IPS DF 6.9 (cell line): ENCODE measurements at regions not wholly inside any gene's neighbourhood (a gene's known extent, or its start where the extent isn't known, plus 50 kb on each side); places are given as distances from the start of the nearest gene placed in this dataset.

Source experiments
- DNase-seq: peaks from one replicate; pipeline ENCODE4 v3.0.0-alpha.2; 2013; ENCODE audit warnings: low read depth, low spot score
- H3K27ac ChIP-seq: one replicate; pipeline ENCODE4 v1.5.1; 2013; ENCODE audit warnings: low read length, control low read depth
- H3K27me3 ChIP-seq: 2 replicates; pipeline ENCODE4 v1.6.1; 2013; ENCODE audit warnings: mild to moderate bottlenecking, low read length; ENCODE audit not compliant: control insufficient read depth, insufficient read depth
- H3K36me3 ChIP-seq: 2 replicates; pipeline ENCODE4 v1.6.1; 2013; ENCODE audit warnings: low read length; ENCODE audit not compliant: control insufficient read depth, insufficient read depth
- H3K4me1 ChIP-seq: 2 replicates; pipeline ENCODE4 v1.6.1; 2013; ENCODE audit warnings: low read length; ENCODE audit not compliant: control insufficient read depth, insufficient read depth
- H3K4me3 ChIP-seq: 2 replicates; pipeline ENCODE4 v1.5.1; 2013; ENCODE audit warnings: mild to moderate bottlenecking, low read length
- H3K9me3 ChIP-seq: 2 replicates; pipeline ENCODE4 v1.6.1; 2013; ENCODE audit warnings: low read length, inconsistent platforms; ENCODE audit not compliant: control insufficient read depth, insufficient read depth
- WGBS: extraction: QIAGEN DNeasy Blood & Tissue Kit; methylation state at CpG from one replicate; pipeline ENCODE4 v1.1.7; 2013; ENCODE audit warnings: mixed read lengths, missing lambda C conversion rate; ENCODE audit not compliant: insufficient read length, insufficient coverage; 5-methylcytosine and 5-hydroxymethylcytosine counted together

DNA sequence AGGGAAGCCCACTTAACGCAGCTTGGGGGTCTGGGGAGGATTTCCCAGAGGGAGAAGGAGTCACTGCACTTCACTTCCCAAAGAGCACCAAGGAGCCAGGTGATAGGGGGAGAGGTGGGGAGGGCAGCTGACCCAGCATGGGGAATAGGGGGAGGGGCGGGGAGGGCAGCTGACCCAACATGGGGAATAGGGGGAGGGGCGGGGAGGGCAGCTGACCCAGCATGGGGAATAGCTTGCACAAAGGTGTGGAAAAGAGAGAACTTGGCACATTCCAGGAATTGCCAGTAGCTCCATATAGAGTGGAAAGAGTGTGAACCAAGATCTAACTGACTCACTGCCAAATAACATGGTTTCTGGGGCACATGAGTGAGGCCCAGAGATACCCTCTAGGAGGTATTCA, 110.3 kb downstream of the CCT6B start:
- no CpG with 5 or more reads among the region's 3 CpGs for WGBS
- Histone ChIP-seq H3K9me3 (no peaks in the 10 kb centered on the region), H3K27me3 (no peaks in the 10 kb centered on the region), H3K4me3 (no peak overlapping the region), H3K4me1 (no peaks in the 10 kb centered on the region), H3K36me3 (no peaks in the 10 kb centered on the region), H3K27ac (no peak overlapping the region)
- DNase-seq = no peak

DNA sequence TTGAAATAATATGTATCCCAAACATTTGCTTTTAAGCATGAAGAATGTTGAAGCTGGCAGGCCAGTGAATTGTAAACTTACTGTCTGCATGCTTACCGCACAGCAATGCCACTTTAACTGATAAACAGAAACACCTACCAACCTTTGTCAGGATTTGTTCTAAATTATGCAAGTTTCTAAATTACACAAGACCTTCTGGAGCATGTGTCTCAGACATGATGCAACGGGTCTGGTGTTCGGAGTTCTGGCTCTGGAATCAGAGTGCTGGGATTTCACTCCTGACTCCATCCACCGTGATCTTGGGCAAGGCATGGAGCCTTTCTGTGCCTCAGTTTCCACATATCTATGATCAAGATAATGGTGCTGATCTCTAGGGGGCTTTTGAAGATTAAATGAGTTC, 111.2 kb downstream of the CCT6B start:
- no peaks in the 10 kb centered on the region for H3K27me3 ChIP-seq
- no CpG with 5 or more reads among the region's 4 CpGs for WGBS
- H3K27ac ChIP-seq = no peak overlapping the region
- H3K36me3 ChIP-seq = no peaks in the 10 kb centered on the region
- no peaks in the 10 kb centered on the region for H3K9me3 ChIP-seq
- no peak overlapping the region for H3K4me3 ChIP-seq
- no peak for DNase-seq
- no peaks in the 10 kb centered on the region; the same call in 1 of the 2 replicates for H3K4me1 ChIP-seq

DNA sequence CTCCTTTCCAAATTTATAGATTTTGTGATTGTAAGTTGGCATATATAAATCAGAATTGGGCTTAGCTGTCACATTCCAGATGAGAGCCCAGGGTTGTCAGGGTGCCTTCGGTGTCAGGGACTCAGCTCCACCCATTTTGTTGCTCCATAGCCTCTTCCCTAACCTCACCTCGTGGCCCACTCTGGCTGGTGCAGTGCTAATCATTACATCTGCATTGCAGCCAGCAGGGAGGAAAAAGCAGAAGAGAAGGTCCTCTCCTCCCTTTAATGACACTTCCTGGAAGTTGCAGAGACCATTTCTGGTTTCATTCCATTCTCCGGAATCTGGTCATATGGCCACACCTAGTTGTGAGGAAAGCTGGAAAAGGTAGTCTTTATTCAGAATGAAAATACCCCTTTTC, 113.3 kb downstream of the CCT6B start:
- Histone ChIP-seq H3K27me3 (no peaks in the 10 kb centered on the region), H3K9me3 (no peaks in the 10 kb centered on the region), H3K36me3 (no peaks in the 10 kb centered on the region), H3K27ac (no peak overlapping the region), H3K4me3 (no peak overlapping the region), H3K4me1 (no peaks in the 10 kb centered on the region; the same call in 1 of the 2 replicates)
- WGBS = no CpG with 5 or more reads among the region's 3 CpGs
- no peak for DNase-seq

DNA sequence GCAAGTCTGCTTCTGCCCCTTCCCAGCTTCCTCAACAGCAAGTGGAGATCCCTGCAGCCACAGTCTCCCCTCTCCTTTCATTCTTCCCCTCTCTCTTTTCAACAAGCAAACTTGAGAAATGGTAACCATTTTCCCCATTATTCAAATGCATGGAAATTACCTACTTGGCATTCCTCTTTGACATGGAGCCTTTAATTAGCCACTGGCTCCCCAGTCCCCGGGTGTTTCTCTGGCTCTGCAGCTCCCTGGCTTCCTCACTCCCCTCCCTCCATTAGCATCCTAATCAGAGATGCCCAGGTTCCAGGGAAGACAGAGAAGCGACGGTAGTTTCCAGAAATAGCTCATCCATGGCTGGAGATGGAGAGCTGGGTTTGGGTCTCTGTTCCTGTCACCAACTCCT, 116.0 kb downstream of the CCT6B start:
- Histone ChIP-seq H3K4me3 (no peak overlapping the region), H3K9me3 (no peaks in the 10 kb centered on the region), H3K4me1 (no peaks in the 10 kb centered on the region; the same call in 1 of the 2 replicates), H3K27me3 (no peaks in the 10 kb centered on the region), H3K27ac (no peak overlapping the region), H3K36me3 (no peaks in the 10 kb centered on the region)
- no peak for DNase-seq
- no CpG with 5 or more reads among the region's 3 CpGs for WGBS

DNA sequence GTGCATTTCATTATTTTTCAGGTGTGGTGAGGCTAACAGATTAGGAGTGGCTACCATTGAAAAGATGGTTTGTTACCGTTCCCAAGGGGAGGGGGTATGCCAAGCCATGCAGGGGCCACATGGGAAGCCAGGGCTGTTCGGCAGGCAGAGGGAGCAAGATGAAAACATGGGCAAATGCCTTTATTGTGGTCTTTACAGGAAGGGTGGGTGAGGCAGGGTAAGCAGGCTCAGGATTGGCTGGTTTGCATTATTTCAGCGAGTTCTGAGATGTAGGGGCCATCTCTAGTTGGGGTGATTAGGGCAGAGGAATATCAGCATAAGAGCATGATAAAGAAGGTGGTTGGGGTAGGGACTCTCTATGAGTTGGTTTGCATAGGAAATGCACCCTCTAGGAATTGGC, 117.6 kb downstream of the CCT6B start:
- no peak overlapping the region for H3K4me3 ChIP-seq
- DNase-seq = no peak
- no peaks in the 10 kb centered on the region for H3K36me3 ChIP-seq
- H3K9me3 ChIP-seq = no peaks in the 10 kb centered on the region
- H3K4me1 ChIP-seq = no peaks in the 10 kb centered on the region; the same call in 1 of the 2 replicates
- no CpG with 5 or more reads among the region's 3 CpGs for WGBS
- H3K27me3 ChIP-seq = no peaks in the 10 kb centered on the region
- H3K27ac ChIP-seq = no peak overlapping the region

DNA sequence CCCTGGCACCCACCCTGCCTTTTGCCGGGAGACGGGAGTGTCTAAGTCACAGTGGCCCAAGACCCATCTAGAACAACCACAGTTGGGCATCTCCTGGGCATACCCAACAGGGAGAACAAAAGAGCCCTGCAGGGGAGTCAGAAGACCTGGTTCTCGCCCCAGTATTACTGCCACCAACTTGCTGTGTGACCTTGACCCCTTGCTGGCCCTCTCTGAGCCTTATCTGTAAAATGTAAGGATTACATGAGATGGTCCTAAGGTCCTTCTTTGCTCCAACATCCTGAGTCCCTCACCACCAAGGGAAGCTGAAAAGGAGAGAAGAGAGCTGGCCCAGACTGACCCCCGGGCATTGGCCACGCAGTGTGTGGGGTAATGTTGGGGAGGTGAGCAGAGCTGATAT, 119.0 kb downstream of the CCT6B start:
- no peaks in the 10 kb centered on the region for H3K36me3 ChIP-seq
- H3K4me3 ChIP-seq = no peak overlapping the region
- no peaks in the 10 kb centered on the region for H3K27me3 ChIP-seq
- no CpG with 5 or more reads among the region's 5 CpGs for WGBS
- H3K27ac ChIP-seq = no peak overlapping the region
- no peaks in the 10 kb centered on the region for H3K9me3 ChIP-seq
- H3K4me1 ChIP-seq = no peaks in the 10 kb centered on the region; the same call in 1 of the 2 replicates
- no peak for DNase-seq

DNA sequence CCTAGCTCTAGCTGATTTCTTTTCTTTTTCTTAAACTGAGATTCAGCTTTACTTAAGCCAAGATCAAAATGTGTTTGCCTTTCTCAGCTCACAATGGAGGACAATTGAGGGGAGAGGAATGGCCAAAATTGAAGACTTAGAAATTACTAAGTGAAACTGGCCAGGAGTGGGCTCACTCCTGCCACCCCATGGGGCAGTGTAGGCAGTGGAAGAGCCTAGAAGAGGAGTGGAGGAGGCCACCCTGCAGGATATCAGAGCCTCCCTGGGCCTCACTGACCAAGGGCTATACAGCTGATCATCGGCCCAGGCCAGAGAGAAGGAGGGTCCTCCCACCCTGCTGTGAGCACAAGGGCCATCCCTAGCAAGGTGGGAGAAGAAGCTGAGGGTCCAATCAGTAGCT, 119.8 kb downstream of the CCT6B start:
- Histone ChIP-seq H3K9me3 (no peaks in the 10 kb centered on the region), H3K27me3 (no peaks in the 10 kb centered on the region), H3K27ac (no peak overlapping the region), H3K36me3 (no peaks in the 10 kb centered on the region), H3K4me3 (no peak overlapping the region), H3K4me1 (no peaks in the 10 kb centered on the region; the same call in 1 of the 2 replicates)
- no CpG with 5 or more reads among the region's 1 CpG for WGBS
- DNase-seq = no peak

DNA sequence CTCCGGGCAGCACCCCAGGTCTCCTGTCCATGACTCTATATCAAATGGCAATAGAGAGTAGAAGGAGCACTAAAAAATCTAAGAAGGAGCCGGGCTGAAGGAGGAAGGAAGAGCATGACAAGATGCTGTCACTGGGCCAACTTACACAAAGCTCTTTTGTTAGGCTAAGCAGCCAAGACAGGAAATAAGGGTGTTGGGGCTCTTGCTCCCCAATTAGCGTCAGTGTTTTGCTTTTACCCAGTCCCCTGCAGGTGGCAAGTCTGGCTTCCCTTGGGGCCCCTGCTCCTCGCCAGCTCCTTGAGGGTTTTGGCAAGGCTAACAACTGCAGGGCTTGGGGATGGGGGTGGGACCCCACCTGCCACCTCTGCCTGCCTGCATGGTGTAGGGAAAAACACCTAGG, 120.5 kb downstream of the CCT6B start:
- no CpG with 5 or more reads among the region's 4 CpGs for WGBS
- no peaks in the 10 kb centered on the region for H3K36me3 ChIP-seq
- DNase-seq = no peak
- no peaks in the 10 kb centered on the region for H3K27me3 ChIP-seq
- H3K9me3 ChIP-seq = no peaks in the 10 kb centered on the region
- H3K4me3 ChIP-seq = no peak overlapping the region
- no peak overlapping the region for H3K27ac ChIP-seq
- H3K4me1 ChIP-seq = peaks cover under 1% of the 10 kb centered on the region; the same call in 1 of the 2 replicates

DNA sequence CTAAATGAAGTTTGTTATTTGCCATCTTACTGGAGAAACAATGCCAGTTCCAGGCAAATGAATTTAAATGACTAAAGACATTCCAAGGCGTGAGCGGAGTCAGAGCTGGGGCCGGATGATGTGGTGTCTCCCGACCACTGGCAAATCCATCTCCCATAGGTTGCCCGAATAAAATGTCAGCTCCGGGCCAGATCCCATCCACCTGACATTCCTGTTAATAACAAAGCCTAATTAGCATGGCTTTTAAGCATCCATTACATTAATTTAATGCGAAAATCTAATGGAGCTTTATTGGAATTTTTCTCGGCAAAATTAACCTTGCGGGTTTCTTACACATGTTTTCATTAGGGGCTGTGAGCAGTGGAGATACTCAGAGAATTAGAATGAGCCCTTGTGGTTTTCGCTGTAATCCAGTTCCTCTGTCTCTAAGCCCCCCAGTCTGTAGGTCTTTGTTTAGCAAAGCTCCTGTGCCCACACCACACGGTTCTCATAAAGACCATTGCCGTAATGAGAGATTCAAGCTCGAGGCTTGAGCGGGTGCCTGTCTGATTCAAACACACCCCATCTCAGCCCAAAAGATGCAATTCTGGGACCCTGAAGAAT, 123.3 kb downstream of the CCT6B start:
- Histone ChIP-seq H3K9me3 (no peaks in the 10 kb centered on the region), H3K4me3 (no peak overlapping the region), H3K4me1 (0 out of 2 replicates have a peak, but pooled peaks cover 1% of the 10 kb centered on the region), H3K27ac (no peak overlapping the region), H3K27me3 (no peaks in the 10 kb centered on the region), H3K36me3 (no peaks in the 10 kb centered on the region)
- no CpG with 5 or more reads among the region's 14 CpGs for WGBS
- no peak for DNase-seq

DNA sequence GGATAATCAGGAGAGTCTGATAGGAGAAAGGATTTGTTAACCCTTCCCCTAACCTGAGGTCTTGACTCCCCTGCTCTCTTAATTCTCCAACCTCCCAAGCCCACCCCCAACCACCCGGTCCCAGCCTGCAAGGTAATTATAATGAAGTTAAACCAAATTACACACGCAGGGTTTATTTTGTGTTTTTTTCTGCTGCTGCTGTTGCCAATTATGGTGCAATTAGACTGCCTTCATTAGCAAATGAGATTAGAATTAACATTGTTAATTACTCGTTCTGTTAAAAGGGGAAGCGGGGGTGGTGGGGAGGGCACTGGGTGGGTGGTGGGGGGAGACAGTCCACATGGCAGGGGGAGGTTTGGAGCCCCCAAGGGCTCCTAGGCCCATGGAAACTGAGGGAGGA, 128.9 kb downstream of the CCT6B start:
- H3K4me1 ChIP-seq = 0 out of 2 replicates have a peak, but pooled peaks cover 1% of the 10 kb centered on the region
- H3K27ac ChIP-seq = no peak overlapping the region

DNA sequence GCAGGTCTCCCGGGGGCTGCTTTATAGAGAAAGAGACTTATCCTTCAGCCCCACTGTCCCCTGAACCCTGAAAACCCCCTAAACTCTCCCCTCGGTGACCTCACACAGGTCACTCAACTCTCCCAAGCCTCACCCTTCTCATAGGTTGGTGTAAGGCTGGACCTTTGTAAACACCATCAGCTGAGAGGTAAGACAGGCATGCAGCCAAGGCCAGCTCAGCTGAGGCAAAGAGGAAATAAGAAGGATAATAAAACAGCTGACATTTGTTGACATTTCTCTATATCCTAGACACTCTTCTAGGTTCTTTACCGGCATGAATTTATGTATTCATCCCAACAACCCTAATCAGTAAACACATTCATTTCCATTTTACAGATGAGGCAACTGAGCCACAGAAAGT, 134.3 kb downstream of the CCT6B start:
- Histone ChIP-seq H3K4me1 (no peaks in the 10 kb centered on the region), H3K9me3 (no peaks in the 10 kb centered on the region), H3K36me3 (no peaks in the 10 kb centered on the region), H3K27ac (no peak overlapping the region), H3K27me3 (no peaks in the 10 kb centered on the region), H3K4me3 (no peak overlapping the region)
- no peak for DNase-seq
- WGBS = no CpG with 5 or more reads among the region's 3 CpGs

More for the DNA sequence above, 128.9 kb downstream of the CCT6B start:
- Histone ChIP-seq H3K27me3 (no peaks in the 10 kb centered on the region), H3K36me3 (no peaks in the 10 kb centered on the region), H3K9me3 (no peaks in the 10 kb centered on the region), H3K4me3 (no peak overlapping the region)
- DNase-seq = no peak
- WGBS = no CpG with 5 or more reads among the region's 4 CpGs
